Activated T-helper 17 cell treated with anti-CD3 and anti-CD28 coated beads, Interleukin-2, amount 50 U/mL, for 72 hours (primary cell): ENCODE measurements at regions not wholly inside any gene's neighbourhood (a gene's known extent, or its start where the extent isn't known, plus 50 kb on each side); places are given as distances from the start of the nearest gene placed in this dataset.

Source experiments
- ATAC-seq: fragments of 150-1000 bp; cut with Tn5 transposase; replicated peaks from 2 replicates; pipeline ENCODE4 v1.10.0; 2021; ENCODE audit warnings: mild to moderate bottlenecking, moderate library complexity
- H3K27ac Mint-ChIP-seq: one replicate; pipeline ENCODE4 v1.8.0; 2022; ENCODE audit warnings: mixed read lengths
- H3K27me3 Mint-ChIP-seq: one replicate; pipeline ENCODE4 v1.8.0; 2022; ENCODE audit warnings: mixed read lengths
- H3K36me3 Mint-ChIP-seq: one replicate; pipeline ENCODE4 v1.8.0; 2022; ENCODE audit warnings: low read depth, mild to moderate bottlenecking, mixed read lengths
- H3K4me1 Mint-ChIP-seq: one replicate; pipeline ENCODE4 v1.8.0; 2022; ENCODE audit warnings: mixed read lengths
- H3K4me3 Mint-ChIP-seq: one replicate; pipeline ENCODE4 v1.8.0; 2022; ENCODE audit warnings: mild to moderate bottlenecking, mixed read lengths
- H3K9me3 Mint-ChIP-seq: one replicate; pipeline ENCODE4 v1.8.0; 2022; ENCODE audit warnings: mixed read lengths

DNA sequence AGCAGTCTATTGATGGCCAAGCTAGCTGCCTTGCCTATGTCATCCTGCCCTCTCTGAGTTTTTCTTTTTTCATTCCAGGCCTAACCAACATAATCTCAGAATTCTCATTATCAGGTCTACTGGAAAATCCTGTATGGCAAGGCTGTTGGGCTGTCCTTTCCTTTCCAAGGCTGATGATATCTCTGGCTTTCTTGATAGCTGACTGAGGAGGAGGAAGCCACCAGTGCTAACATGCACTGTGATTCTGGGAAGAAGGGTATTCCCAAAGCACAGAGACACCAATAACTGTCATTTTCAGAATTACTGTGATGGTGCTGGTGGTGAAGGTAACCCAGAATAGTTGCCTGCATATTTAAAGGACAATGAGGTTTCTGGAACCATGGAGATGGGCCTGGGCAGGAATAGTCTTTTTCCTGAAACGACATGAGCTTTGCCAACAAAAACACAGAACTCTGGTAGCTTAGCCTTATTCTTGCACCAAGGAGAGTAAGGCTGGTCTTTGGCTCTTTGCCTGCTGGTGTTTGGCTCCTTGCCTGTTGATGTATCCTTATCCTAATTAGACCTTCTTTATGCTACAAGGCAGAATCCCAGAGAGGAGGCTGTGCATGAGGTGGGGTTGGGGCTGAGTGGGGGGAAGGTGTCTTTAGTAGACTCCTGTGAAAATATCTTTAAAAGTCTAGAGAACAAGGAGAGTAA is 157.4 kb downstream of the TNFSF18 start:
- ATAC-seq = peak; percentile 53
- Mint-ChIP-seq H3K27me3 (peaks cover 7% of the 10 kb centered on the region), H3K27ac (no peak overlapping the region), H3K4me3 (peak overlapping the region; percentile 24), H3K9me3 (peaks cover 3% of the 10 kb centered on the region), H3K36me3 (no peaks in the 10 kb centered on the region), H3K4me1 (peaks cover 20% of the 10 kb centered on the region)

DNA sequence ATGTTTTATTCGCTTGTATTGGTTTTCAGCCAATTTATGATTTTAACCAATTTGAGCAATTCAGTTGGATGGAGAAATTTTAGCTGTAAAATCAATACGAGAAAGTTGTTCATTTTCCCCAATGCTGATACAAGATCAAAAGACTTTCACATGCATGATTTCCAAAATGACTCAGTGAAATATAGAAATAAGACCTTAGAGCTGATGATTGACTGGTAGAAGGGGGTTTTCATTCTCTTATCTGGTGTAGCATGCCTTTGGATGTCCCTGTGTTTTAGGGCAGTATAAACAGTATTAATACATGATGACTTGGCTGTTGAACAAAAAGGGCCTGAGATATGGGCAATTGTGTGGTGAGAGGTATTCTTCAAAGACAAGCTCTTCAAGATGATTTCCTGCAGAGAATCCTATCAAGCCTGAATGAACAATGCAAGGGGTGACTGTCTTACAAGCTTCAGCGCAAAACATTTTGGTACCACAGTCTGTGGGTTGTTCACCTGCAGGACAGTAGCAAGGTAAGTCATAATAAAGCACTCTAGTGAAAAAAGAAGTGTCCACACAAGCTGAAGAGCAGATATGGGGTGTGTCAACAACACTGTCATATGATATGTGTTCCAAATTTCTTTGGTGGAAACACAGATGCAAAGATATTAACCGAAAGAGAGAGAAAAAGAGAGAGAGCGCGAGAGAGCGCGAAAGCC is 156.2 kb downstream of the TNFSF18 start:
- Mint-ChIP-seq H3K27ac (peak overlapping the region; percentile 2), H3K9me3 (no peaks in the 10 kb centered on the region), H3K4me1 (peaks cover 20% of the 10 kb centered on the region), H3K4me3 (peak overlapping the region; percentile 62), H3K27me3 (peaks cover 1% of the 10 kb centered on the region), H3K36me3 (no peaks in the 10 kb centered on the region)
- ATAC-seq = peak; percentile 45

DNA sequence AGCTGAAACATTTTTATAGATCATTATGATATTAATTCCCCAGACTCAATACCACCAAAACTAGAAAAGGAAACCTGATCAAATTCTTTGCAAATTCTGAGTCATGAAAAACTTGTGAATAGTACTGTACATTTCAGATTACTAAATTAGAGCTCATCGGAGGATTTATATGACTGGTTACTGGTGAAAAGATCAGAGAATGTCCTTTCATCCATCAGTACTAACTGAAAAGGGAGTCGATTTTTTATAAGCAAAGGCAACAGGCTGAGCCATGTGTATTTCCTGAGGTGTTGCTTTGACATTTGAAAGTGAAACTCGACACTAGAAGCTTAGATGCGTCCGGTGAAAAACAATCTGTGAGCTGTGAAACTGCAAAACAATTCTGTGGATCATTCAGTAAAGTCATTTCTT is 155.7 kb downstream of the TNFSF18 start:
- H3K27me3 Mint-ChIP-seq = no peaks in the 10 kb centered on the region
- H3K27ac Mint-ChIP-seq = peak overlapping the region; percentile 2
- peak; percentile 81 for ATAC-seq
- no peaks in the 10 kb centered on the region for H3K9me3 Mint-ChIP-seq
- H3K4me3 Mint-ChIP-seq = peak overlapping the region; percentile 62
- no peaks in the 10 kb centered on the region for H3K36me3 Mint-ChIP-seq
- H3K4me1 Mint-ChIP-seq = peaks cover 20% of the 10 kb centered on the region

- H3K27me3 Mint-ChIP-seq = peaks cover 4% of the 10 kb centered on the region
- no peaks in the 10 kb centered on the region for H3K36me3 Mint-ChIP-seq
- no peak for ATAC-seq
- no peak overlapping the region for H3K27ac Mint-ChIP-seq
- H3K4me3 Mint-ChIP-seq = peak overlapping the region; percentile 62
- H3K9me3 Mint-ChIP-seq = no peaks in the 10 kb centered on the region
- H3K4me1 Mint-ChIP-seq = peaks cover 25% of the 10 kb centered on the region
Observed at GRCh38 chr1:172895761-172896160, 155.0 kb downstream of the TNFSF18 start.

DNA sequence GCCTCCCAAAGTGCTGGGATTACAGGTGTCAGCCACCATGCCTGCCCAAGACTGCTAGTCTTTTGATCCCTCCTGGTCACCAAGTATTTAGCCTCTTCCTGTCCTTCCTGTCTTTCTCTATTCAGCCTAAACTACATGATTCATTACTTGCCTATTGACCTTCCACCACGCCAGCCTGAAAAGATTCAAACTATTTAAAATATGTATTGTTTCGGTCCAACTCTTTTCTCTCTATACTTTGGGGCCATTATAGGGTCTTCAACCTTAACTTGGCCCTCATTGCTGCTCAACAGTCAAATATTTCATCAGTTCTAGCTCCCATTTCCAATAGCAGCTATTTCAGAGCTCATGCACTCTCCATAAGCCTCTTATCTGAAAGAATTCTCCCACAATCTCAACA is 153.0 kb downstream of the TNFSF18 start:
- ATAC-seq = no peak
- H3K4me3 Mint-ChIP-seq = no peak overlapping the region
- no peaks in the 10 kb centered on the region for H3K36me3 Mint-ChIP-seq
- H3K4me1 Mint-ChIP-seq = peaks cover 24% of the 10 kb centered on the region
- no peak overlapping the region for H3K27ac Mint-ChIP-seq
- H3K27me3 Mint-ChIP-seq = peaks cover 7% of the 10 kb centered on the region
- H3K9me3 Mint-ChIP-seq = no peaks in the 10 kb centered on the region

DNA sequence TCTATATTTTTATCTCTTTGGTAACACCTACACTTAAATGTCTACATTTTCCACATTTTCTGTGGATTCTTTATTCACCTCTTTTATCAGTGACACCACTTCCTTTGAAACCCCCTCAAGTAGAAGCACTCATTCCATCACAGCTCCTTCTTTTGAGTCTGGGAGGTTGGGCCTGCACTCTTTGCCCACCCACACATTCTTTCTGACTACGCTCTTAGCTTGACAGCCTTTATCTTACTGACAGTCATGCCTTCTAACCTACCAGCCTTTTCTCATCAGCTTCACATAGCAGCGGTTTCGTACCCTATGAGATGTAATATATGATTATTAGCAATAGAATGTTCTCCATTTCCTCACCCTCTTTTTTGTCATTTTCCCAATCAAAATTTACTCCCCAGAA is 151.9 kb downstream of the TNFSF18 start:
- peaks cover 15% of the 10 kb centered on the region for H3K4me1 Mint-ChIP-seq
- peaks cover 7% of the 10 kb centered on the region for H3K27me3 Mint-ChIP-seq
- no peak overlapping the region for H3K27ac Mint-ChIP-seq
- no peak for ATAC-seq
- no peaks in the 10 kb centered on the region for H3K36me3 Mint-ChIP-seq
- H3K9me3 Mint-ChIP-seq = no peaks in the 10 kb centered on the region
- H3K4me3 Mint-ChIP-seq = no peak overlapping the region

GRCh38 chr1:172900376-172900997 is 150.3 kb downstream of the TNFSF18 start:
- no peak overlapping the region for H3K4me3 Mint-ChIP-seq
- H3K4me1 Mint-ChIP-seq = peaks cover 10% of the 10 kb centered on the region
- H3K9me3 Mint-ChIP-seq = no peaks in the 10 kb centered on the region
- no peak for ATAC-seq
- no peak overlapping the region for H3K27ac Mint-ChIP-seq
- peaks cover 7% of the 10 kb centered on the region for H3K27me3 Mint-ChIP-seq
- no peaks in the 10 kb centered on the region for H3K36me3 Mint-ChIP-seq

- peaks cover 7% of the 10 kb centered on the region for H3K27me3 Mint-ChIP-seq
- no peak overlapping the region for H3K27ac Mint-ChIP-seq
- H3K4me1 Mint-ChIP-seq = peaks cover 17% of the 10 kb centered on the region
- ATAC-seq = no peak
- H3K4me3 Mint-ChIP-seq = no peak overlapping the region
- no peaks in the 10 kb centered on the region for H3K9me3 Mint-ChIP-seq
- no peaks in the 10 kb centered on the region for H3K36me3 Mint-ChIP-seq
Observed at GRCh38 chr1:172902200-172902599, 148.5 kb downstream of the TNFSF18 start.

GRCh38 chr1:172902861-172903381 is 147.8 kb downstream of the TNFSF18 start:
- ATAC-seq = peak; percentile 96
- no peak overlapping the region for H3K27ac Mint-ChIP-seq
- H3K36me3 Mint-ChIP-seq = no peaks in the 10 kb centered on the region
- peaks cover 20% of the 10 kb centered on the region for H3K4me1 Mint-ChIP-seq
- H3K4me3 Mint-ChIP-seq = no peak overlapping the region
- peaks cover 7% of the 10 kb centered on the region for H3K27me3 Mint-ChIP-seq
- H3K9me3 Mint-ChIP-seq = no peaks in the 10 kb centered on the region

GRCh38 chr1:172903581-172904220 is 147.0 kb downstream of the TNFSF18 start:
- H3K4me3 Mint-ChIP-seq = no peak overlapping the region
- H3K4me1 Mint-ChIP-seq = peaks cover 20% of the 10 kb centered on the region
- no peaks in the 10 kb centered on the region for H3K36me3 Mint-ChIP-seq
- no peaks in the 10 kb centered on the region for H3K9me3 Mint-ChIP-seq
- no peak overlapping the region for H3K27ac Mint-ChIP-seq
- H3K27me3 Mint-ChIP-seq = peaks cover 7% of the 10 kb centered on the region
- ATAC-seq = no peak

GRCh38 chr1:172905452-172905851 is 145.3 kb downstream of the TNFSF18 start:
- no peaks in the 10 kb centered on the region for H3K36me3 Mint-ChIP-seq
- H3K27ac Mint-ChIP-seq = no peak overlapping the region
- H3K4me1 Mint-ChIP-seq = peaks cover 18% of the 10 kb centered on the region
- H3K27me3 Mint-ChIP-seq = peaks cover 6% of the 10 kb centered on the region
- no peak overlapping the region for H3K4me3 Mint-ChIP-seq
- H3K9me3 Mint-ChIP-seq = no peaks in the 10 kb centered on the region
- ATAC-seq = no peak

- H3K4me1 Mint-ChIP-seq = peaks cover 12% of the 10 kb centered on the region
- H3K9me3 Mint-ChIP-seq = no peaks in the 10 kb centered on the region
- peak; percentile 27 for ATAC-seq
- H3K4me3 Mint-ChIP-seq = no peak overlapping the region
- H3K27ac Mint-ChIP-seq = no peak overlapping the region
- no peaks in the 10 kb centered on the region for H3K36me3 Mint-ChIP-seq
- H3K27me3 Mint-ChIP-seq = no peaks in the 10 kb centered on the region
Observed at GRCh38 chr1:172906778-172907592, 143.8 kb downstream of the TNFSF18 start.

- no peak for ATAC-seq
- Mint-ChIP-seq H3K4me1 (peaks cover 12% of the 10 kb centered on the region), H3K4me3 (no peak overlapping the region), H3K27ac (no peak overlapping the region), H3K9me3 (peaks cover 2% of the 10 kb centered on the region), H3K27me3 (no peaks in the 10 kb centered on the region), H3K36me3 (no peaks in the 10 kb centered on the region)
Observed at GRCh38 chr1:172907834-172908326, 142.9 kb downstream of the TNFSF18 start.
